GM21360 (cell line): ENCODE measurements at regions not wholly inside any gene's neighbourhood (a gene's known extent, or its start where the extent isn't known, plus 50 kb on each side); places are given as distances from the start of the nearest gene placed in this dataset.
"Not testable (repeated sequence)": the region's sequence is repeated elsewhere in the genome, so short reads cannot be mapped to it uniquely, and the experiment has no call there.

ENCODE experiments used
- ATAC-seq: cut with Tn5 transposase; IDR thresholded peaks from one replicate; pipeline ENCODE4 v1.9.1; 2021; ENCODE audit warnings: mild to moderate bottlenecking, moderate library complexity; ENCODE audit not compliant: unreplicated experiment

- ATAC-seq = no peak
Observed at GRCh38 chr6:92337571-92337970, 1081.8 kb downstream of the EPHA7 start.

- ATAC-seq = no peak
Observed at GRCh38 chr6:92329208-92329847, 1090.0 kb downstream of the EPHA7 start.

- ATAC-seq = no peak
Observed at GRCh38 chr6:92315312-92315711, 1104.0 kb downstream of the EPHA7 start.

- no peak for ATAC-seq
Observed at GRCh38 chr6:92297101-92297500, 1122.3 kb downstream of the EPHA7 start.

GRCh38 chr6:92292067-92292466 lies 1127.3 kb downstream of the EPHA7 start:
- ATAC-seq = no peak

GRCh38 chr6:92289831-92290230 lies 1129.5 kb downstream of the EPHA7 start:
- no peak for ATAC-seq

GRCh38 chr6:92281571-92282076 lies 1137.7 kb downstream of the EPHA7 start:
- no peak for ATAC-seq

GRCh38 chr6:92275150-92275549 lies 1144.2 kb downstream of the EPHA7 start:
- no peak for ATAC-seq

GRCh38 chr6:92274588-92274987 lies 1144.8 kb downstream of the EPHA7 start:
- ATAC-seq = no peak

GRCh38 chr6:92273694-92274093 lies 1145.7 kb downstream of the EPHA7 start:
- no peak for ATAC-seq

GRCh38 chr6:92271091-92271490 lies 1148.3 kb downstream of the EPHA7 start:
- ATAC-seq = no peak

- no peak for ATAC-seq
Observed at GRCh38 chr6:92270365-92270764, 1149.0 kb downstream of the EPHA7 start.

- no peak for ATAC-seq
Observed at GRCh38 chr6:92267335-92267734, 1152.0 kb downstream of the EPHA7 start.

- ATAC-seq = no peak
Observed at GRCh38 chr6:92263864-92264263, 1155.5 kb downstream of the EPHA7 start.

- no peak for ATAC-seq
Observed at GRCh38 chr6:92259171-92259570, 1160.2 kb downstream of the EPHA7 start.

- ATAC-seq = no peak
Observed at GRCh38 chr6:92243315-92243714, 1176.0 kb downstream of the EPHA7 start.

GRCh38 chr6:92231171-92231701 lies 1188.1 kb downstream of the EPHA7 start:
- no peak for ATAC-seq

- ATAC-seq = not testable (repeated sequence)
Observed at GRCh38 chr6:92219987-92220386, 1199.4 kb downstream of the EPHA7 start.

GRCh38 chr6:92216717-92217116 lies 1202.6 kb downstream of the EPHA7 start:
- no peak for ATAC-seq

- ATAC-seq = no peak
Observed at GRCh38 chr6:92201618-92202017, 1217.7 kb downstream of the EPHA7 start.

GRCh38 chr6:92196325-92196724 lies 1223.0 kb downstream of the EPHA7 start:
- ATAC-seq = no peak

- ATAC-seq = no peak
Observed at GRCh38 chr6:92195796-92196195, 1223.6 kb downstream of the EPHA7 start.

- ATAC-seq = no peak
Observed at GRCh38 chr6:92188016-92188415, 1231.3 kb downstream of the EPHA7 start.
